GM04503 (cell line): ENCODE measurements at regions not wholly inside any gene's neighbourhood (a gene's known extent, or its start where the extent isn't known, plus 50 kb on each side); places are given as distances from the start of the nearest gene placed in this dataset.
"Not testable (repeated sequence)": the region's sequence is repeated elsewhere in the genome, so short reads cannot be mapped to it uniquely, and the experiment has no call there.

ENCODE experiments used
- DNase-seq: peaks from one replicate; pipeline ENCODE4 v3.0.0-alpha.2; 2012; ENCODE audit warnings: low read depth

- no peak for DNase-seq
Measured at GRCh38 chr21:22762463-22762862, 1764.3 kb downstream of the NCAM2 start.

GRCh38 chr21:22763442-22763841, 1765.2 kb downstream of the NCAM2 start:
- DNase-seq, result no peak

GRCh38 chr21:22764222-22764621, 1766.0 kb downstream of the NCAM2 start:
- DNase-seq, result no peak

GRCh38 chr21:22791376-22791775, 1793.2 kb downstream of the NCAM2 start:
- no peak for DNase-seq

DNA sequence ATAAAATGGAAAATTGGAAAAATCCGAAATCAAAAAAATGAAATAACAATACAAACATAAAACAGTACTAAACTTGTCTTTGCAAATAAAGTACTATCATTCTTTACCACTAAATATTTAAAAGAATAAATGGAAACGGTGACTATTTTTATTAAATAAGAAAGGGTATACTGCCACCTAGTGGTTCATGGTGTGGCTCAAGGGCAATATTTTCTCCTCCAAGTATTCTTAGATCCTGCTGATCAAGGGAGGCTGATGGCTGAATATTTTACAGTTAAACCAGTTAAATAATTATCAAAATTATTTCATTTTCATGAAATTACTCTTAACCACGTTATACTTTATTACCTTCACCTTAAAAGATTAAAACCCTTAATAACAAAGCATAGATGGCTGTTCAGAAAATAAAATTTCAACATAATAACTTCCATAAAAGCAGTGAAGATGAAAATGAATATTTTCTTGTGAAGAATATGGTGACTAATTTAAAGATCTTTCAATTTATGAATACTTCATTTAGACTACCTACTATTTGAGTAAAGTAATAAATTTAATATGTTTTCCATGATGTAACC, 1793.9 kb downstream of the NCAM2 start:
- no peak for DNase-seq

DNA sequence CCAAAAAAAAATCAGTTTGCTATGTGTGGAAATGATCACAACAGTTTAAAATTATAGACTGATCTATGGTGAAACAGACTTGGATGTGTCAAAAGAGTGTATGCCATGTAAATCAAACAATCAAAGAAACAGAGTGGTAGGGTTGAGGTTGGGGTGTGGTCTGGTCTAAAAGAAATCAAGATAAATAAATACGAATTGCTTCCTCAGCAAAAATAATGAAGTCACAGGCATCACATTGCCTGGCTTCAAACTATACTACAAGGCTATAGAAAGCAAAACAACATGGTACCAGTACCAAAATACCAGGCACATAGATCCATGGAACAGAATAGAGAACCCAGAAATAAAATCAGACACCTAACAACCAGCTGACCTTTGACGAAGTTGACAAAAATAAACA, 1796.9 kb downstream of the NCAM2 start:
- no peak for DNase-seq

DNA sequence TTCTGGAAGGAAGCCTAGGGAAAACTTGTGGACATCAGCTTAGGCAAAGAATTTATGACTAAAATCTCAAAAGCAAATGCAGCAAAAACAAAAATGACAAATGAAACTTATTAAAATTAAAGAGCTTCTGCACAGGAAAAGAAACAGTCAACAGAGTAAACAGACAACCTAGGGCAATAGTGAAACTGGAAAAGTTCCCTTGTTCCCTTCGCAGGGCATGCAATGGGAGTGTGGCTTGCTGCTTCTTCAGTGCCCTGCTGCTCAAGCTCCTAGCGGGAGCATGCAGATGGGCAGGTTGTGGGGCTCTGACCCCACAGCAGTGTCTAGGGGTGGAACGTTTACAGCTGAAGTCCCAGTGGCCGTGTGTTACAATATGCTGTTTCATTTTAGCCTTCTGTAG, 1797.4 kb downstream of the NCAM2 start:
- no peak for DNase-seq

DNA sequence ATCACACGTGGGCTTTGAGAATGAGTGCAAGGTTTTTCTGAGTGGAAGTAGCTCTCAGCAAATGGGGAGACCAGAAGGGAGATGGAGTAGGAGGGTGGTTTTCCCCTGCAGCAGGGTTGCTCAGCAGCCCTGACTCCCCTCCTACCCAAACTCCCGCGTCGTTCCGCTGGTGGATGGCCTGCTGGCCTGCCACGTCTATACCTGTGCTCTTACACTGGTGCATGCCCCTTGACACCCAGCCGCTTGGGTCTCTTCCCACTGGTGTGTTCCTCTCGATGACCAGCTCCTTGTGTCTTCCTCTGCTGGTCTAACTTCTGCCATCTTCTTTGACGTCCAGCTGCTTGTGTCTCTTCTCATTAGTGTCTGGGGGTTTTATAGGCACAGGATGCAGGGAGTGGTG, 1797.9 kb downstream of the NCAM2 start:
- no peak for DNase-seq

- DNase-seq, result no peak
Measured at GRCh38 chr21:22804151-22804550, 1805.9 kb downstream of the NCAM2 start.

DNA sequence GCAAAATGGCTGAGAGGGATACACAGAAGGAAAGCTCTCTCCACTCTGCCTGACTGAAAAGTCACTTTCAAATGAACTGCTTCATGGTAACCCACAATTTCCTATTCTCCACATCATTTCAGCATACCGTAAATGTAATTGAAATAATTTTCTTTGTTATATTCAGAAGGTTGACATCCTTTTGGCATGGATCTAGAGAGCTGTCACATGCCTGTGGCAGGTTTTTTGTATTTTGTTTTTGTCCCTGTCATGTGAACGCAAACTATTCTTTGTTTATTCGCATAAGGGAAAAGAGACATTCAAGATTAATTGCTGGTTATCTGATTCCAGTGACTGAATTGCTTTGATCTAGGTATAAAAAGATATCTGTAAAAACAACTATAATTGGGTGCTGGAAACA, 1808.1 kb downstream of the NCAM2 start:
- no peak for DNase-seq

GRCh38 chr21:22813201-22813600, 1815.0 kb downstream of the NCAM2 start:
- no peak for DNase-seq

GRCh38 chr21:22818681-22819485, 1820.7 kb downstream of the NCAM2 start:
- DNase-seq, result not testable (repeated sequence)

GRCh38 chr21:22827422-22827821, 1829.2 kb downstream of the NCAM2 start:
- no peak for DNase-seq

DNA sequence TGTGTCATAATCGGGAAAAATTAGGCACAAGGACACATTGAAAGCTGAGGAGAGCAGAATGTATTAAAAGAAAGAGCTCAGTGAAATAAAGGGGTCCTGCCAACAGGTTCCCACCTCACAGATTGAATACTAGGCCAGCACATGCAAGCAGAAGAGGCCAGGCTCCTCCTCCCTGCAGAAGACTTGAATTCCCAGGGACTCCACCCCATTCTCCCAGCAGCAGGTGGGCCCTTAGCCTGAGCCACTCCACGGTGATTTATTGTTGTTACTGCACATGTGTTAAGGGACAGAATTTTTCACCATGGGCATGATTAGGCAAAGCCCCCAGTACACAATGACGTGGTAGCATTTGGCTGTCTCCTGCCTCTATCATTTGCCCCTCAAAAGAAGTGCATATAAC, 1844.7 kb downstream of the NCAM2 start:
- no peak for DNase-seq

- DNase-seq, result no peak
Measured at GRCh38 chr21:22855581-22855980, 1857.4 kb downstream of the NCAM2 start.

DNA sequence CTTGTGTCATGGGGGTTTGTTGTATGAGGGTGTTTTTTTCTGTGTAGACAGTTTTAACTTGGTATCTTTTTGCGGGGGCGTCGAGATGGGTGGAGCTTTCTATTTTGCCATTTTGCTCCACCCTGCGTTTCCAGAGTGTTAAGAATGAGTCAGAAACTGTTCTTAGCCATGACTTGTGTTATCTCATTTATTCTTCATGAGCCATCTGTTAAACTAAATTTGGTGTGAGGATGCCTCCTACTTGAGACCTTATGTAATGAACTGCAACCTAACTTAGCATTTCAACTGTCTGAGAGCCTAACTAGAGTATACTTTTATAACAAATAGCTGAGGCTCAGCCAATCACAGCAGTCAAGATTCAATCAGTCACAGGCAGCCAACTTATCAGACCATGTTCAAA, 1873.5 kb downstream of the NCAM2 start:
- no peak for DNase-seq

GRCh38 chr21:22880573-22880972, 1882.4 kb downstream of the NCAM2 start:
- no peak for DNase-seq

DNA sequence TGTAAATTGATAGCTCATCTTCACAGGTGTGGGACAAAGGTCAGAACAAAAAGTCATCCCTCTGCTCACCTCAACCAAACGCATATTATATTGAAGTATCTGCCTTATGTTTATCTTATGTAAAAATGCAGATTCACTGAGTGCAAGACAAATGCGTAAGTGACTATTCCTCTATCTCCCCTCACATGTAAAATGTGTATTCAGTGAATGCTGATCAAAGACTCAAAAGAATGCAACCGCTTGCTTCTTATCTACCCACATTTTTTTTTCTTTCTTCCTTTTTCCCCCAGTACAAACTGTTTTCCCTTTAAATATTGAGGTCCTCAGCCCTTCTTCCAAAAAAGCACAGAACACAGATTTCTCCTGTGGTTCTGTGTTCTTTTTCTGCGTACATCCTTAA, 1882.9 kb downstream of the NCAM2 start:
- no peak for DNase-seq

- DNase-seq, result no peak
Measured at GRCh38 chr21:22885079-22885478, 1886.9 kb downstream of the NCAM2 start.

DNA sequence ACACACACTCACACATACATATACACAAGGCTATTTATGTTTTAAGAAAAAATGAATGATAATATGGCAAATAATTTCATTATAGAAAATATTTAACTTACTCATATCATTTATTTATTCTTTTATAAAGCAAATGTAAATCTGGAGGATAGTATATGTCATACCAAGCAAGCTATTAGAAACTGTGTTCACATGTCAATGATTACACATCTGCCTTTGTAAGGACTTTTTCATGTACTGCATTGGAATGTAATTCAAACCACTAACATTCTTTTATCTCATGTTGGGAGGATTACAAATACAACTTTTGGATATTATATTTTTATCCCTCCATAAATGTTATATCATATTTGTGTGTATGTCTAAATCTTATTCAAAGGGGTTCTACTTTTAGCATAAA, 1887.4 kb downstream of the NCAM2 start:
- DNase-seq, result no peak

GRCh38 chr21:22889445-22889844, 1891.2 kb downstream of the NCAM2 start:
- no peak for DNase-seq

DNA sequence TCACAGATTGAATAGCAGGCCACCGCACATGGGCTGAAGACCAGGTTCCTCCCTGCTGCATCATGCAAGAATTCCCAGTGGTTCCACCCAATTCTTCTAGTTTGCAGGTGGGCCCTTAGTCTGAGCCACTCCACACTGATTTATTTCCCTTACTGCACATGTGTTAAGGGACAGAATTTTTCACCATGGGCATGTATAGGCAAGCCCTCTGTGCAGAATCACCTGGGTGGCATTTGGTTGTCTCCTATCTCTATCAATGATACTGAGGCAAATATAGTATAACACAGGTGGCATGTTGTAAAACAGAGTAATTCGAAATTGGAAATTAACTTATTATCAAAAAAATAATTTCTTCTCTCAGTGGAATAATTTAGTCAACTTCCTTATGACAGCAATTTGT, 1892.4 kb downstream of the NCAM2 start:
- no peak for DNase-seq

- DNase-seq, result no peak
Measured at GRCh38 chr21:22892028-22892427, 1893.8 kb downstream of the NCAM2 start.

- DNase-seq, result no peak
Measured at GRCh38 chr21:22892740-22893139, 1894.5 kb downstream of the NCAM2 start.
